Cardiac septum (tissue), 1 donor: ENCODE measurements at regions not wholly inside any gene's neighbourhood (a gene's known extent, or its start where the extent isn't known, plus 50 kb on each side); places are given as distances from the start of the nearest gene placed in this dataset.

ENCODE experiments used
- DNase-seq: peaks from one replicate; pipeline ENCODE4 v3.0.0-alpha.2; 2020; ENCODE audit warnings: low spot score
- intact Hi-C: fragments of 100-400 bp; cut with DNase I; formaldehyde crosslinking; loops from one replicate; pipeline ENCODE4 v1.14.0; 2022
- donor health status: DM: no; HTN: no; CAD: no.

DNA sequence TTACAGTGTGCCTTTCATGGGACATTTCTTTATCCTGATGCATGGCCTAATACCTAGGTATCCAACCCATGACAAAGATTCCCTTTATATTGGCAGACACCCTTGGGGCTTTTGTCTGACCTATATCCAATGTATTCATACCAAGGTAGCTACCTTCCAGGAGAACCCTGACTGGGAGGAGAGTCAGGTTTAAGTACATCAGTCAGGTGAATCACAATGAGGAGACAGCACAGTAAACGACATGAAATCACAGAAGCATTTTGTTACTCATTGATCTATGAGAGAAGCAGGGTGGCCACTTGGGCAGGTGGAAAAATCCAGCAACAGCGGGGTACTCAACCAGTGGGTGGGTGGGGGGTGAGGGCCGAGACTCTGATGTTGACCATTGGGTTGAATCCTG lies 527.4 kb upstream of the ATXN8OS start:
- no peak for DNase-seq
- intact Hi-C loops, result no loop called here

- DNase-seq, result no peak
- intact Hi-C loops, result no loop called here
Measured at GRCh38 chr13:69579351-69579750, 528.3 kb upstream of the ATXN8OS start.

GRCh38 chr13:69571606-69572323 lies 535.9 kb upstream of the ATXN8OS start:
- DNase-seq, result no peak
- intact Hi-C loops, result no loop called here

GRCh38 chr13:69567514-69567913 lies 540.1 kb upstream of the ATXN8OS start:
- DNase-seq, result no peak
- intact Hi-C loops, result no loop called here

DNA sequence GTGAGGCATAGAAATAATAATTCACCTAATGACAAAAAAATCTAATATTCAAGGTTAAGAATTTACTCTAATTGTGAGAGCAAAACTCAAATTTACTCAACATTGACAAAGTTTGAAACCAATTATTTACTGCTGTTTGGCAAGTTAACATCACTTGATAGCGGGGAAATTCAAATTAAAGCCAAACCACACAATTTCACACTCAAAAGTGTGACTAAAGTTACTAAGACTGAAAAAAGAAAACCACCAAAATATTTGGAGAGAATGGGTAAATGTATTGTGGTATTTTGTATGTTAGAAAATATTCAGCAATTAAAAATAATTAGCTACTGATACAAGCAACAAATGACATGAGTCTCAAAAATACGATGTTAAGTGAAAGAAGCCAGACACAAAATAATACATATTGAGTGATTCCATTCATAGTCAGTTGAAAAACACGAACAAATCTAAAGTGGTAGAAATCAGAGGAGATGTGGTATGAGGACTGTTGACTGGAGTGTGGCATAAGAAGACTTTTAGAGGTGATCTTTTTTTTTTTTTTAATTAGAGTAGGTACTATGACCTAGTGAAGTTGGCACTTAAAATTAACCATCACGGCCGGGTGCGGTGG lies 541.4 kb upstream of the ATXN8OS start:
- intact Hi-C loops, result no loop called here
- no peak for DNase-seq

- no peak for DNase-seq
- intact Hi-C loops, result no loop called here
Measured at GRCh38 chr13:69565334-69565733, 542.3 kb upstream of the ATXN8OS start.

- intact Hi-C loops, result no loop called here
- no peak for DNase-seq
Measured at GRCh38 chr13:69556540-69557196, 551.0 kb upstream of the ATXN8OS start.

DNA sequence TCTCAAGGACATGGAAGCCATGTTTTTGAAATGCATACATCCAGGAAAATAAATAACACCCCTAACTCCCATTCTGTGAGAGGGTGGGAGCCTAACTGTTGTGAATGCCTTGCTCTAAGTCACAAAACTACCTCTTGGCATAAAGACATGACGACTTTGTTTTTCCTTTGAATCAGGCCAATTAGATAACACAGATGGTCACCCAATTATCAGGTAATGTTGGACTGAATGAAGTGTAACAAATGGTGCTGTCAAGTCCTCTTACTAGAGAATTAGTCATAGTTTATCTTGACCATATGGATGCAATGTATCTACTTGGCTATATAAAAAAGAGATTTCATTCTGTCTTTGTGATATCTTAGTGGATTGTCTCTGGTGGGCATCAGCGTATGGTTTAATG lies 553.6 kb upstream of the ATXN8OS start:
- no peak for DNase-seq
- intact Hi-C loops, result no loop called here

DNA sequence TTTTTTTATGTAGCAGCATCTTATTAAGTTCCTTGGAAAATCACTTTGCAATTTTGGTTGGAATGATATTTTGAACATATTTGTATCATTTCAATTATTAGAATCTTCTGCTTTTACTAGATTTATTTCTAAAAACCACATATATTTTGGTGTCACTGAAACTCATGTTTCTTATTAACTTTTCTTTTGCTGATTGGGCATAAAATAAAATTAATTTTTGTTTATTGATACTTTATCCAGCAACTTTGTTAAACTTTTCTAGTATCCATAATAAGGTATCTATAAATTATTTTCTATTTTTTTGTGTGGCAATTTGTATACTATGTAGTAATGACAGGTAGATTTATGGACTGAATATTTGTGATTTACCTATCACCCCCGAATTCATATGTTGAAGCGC lies 556.4 kb upstream of the ATXN8OS start:
- DNase-seq, result no peak
- intact Hi-C loops, result no loop called here

DNA sequence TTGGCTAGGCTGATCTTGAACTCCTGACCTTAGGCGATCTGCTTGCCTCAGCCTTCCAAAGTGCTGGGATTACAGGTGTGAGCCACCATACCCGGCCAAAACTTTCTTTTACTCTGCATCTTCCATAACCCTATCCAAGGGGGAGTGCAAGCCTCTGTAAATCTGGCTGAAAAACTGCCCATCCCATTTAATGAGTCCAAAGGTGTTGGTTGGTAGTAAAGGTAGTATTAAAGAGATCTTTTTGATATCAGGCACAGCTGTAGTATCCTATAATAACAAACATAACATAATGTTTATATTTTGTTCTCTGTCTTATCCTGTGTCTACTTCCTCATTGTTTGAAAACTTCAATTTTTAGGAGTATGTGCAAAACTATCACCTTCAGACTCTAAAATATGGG lies 559.8 kb upstream of the ATXN8OS start:
- intact Hi-C loops, result no loop called here
- no peak for DNase-seq

- intact Hi-C loops, result no loop called here
- DNase-seq, result no peak
Measured at GRCh38 chr13:69545551-69545950, 562.1 kb upstream of the ATXN8OS start.

DNA sequence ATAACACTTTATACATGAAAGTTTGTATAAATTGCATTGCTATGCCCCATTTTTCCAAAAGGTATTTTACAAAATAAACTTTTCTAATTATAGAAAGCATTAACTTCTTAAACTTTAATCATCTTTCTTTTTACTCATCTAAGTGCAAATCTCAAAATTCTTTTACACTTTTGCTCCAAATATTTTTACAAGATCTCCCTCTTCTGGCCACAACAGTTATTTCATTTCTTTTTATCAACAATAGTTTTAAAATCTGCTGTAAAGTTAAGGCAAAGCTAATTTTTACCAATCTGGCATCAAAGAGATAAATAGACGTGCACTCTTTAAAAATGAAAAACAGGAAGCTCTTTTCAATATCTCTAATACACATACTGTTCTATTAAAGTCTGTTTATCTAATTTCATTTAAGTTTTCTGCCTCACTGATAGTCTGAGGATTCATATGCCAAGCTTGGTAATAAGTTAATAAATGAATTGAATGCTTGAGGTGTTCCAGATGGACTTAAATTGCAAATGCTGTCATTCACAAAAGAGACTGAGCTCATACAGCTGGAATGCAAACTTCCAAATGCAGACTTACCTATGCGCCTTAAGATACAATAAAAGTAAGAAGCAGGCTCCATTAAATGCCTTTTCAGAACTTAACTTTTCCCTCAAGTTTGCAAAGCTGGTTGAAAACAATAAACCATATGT lies 583.0 kb upstream of the ATXN8OS start:
- no peak for DNase-seq
- intact Hi-C loops, result no loop called here

GRCh38 chr13:69496981-69497380 lies 610.6 kb upstream of the ATXN8OS start:
- intact Hi-C loops, result no loop called here
- no peak for DNase-seq

GRCh38 chr13:69495096-69495495 lies 612.5 kb upstream of the ATXN8OS start:
- intact Hi-C loops, result no loop called here
- no peak for DNase-seq

GRCh38 chr13:69487576-69487975 lies 620.0 kb upstream of the ATXN8OS start:
- intact Hi-C loops, result no loop called here
- DNase-seq, result no peak

- intact Hi-C loops, result no loop called here
- DNase-seq, result no peak
Measured at GRCh38 chr13:69485991-69486592, 621.5 kb upstream of the ATXN8OS start.

DNA sequence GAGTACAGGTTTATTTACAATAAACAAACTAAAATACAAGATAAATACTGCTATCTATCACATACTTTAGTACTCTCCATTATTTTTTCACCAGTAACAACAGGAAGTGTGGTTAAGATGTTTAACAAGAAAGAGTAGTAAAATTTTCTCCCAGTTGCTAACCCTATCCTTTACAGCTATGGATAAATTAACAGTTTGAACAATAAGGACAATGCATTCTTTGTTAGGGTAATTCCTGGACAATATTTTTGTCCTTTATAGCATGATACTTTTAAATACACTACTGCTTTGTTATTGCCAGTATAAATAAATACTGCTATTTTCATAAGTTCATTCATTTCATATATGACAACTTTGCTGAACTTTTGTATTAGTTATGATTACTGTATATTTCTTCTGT lies 630.2 kb upstream of the ATXN8OS start:
- DNase-seq, result no peak
- intact Hi-C loops, result no loop called here

GRCh38 chr13:69474011-69474685 lies 633.5 kb upstream of the ATXN8OS start:
- no peak for DNase-seq
- intact Hi-C loops, result no loop called here

DNA sequence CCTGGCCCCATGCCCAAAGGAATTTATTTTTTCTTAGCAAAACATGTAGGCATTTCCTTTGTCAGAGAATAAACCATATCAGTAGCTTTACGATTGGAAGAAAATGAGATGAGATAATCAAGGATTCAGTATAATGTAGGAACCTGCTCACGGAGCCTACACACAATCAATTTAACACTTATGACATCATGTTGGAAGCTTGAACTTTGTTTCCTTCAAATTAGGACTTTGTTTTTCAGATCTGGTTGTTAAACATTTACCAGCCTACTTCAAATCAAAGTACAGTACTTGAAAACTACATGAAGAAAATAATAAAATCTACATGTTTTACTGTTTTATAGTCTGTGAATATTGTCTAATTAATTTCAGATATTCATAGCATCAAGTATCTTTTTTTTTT lies 639.0 kb upstream of the ATXN8OS start:
- intact Hi-C loops, result no loop called here

DNA sequence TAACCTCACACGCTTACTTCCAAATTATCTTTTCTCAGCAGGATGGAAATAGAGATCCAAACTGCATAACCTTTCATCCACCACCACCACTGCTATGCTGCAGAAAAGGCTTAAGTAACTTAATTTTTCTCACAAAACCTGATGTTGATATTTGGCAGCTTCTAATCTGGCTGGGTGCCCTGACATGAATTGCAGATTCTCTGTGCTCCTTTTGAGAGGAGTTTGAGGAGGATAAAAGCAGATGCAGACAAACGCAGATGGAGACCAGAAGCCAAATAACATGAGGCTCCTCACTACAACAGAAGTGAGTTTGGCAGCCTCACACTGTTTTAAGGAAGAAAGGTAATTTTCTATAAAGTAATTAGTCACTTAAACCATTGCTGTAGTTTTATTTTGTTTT lies 646.2 kb upstream of the ATXN8OS start:
- intact Hi-C loops, result no loop called here

More for the DNA sequence above, 639.0 kb upstream of the ATXN8OS start:
- no peak for DNase-seq

More for the DNA sequence above, 646.2 kb upstream of the ATXN8OS start:
- no peak for DNase-seq
